ENCODE measurements at regions not wholly inside any gene's neighbourhood (a gene's known extent, or its start where the extent isn't known, plus 50 kb on each side); places are given as distances from the start of the nearest gene placed in this dataset.
"Not testable (repeated sequence)": the region's sequence is repeated elsewhere in the genome, so short reads cannot be mapped to it uniquely, and the experiment has no call there.

- no peak for DNase-seq (ENCODE audit: low read depth)
Observed at GRCh38 chr5:63894690-63895089, 67.6 kb downstream of the HTR1A start.

- DNase-seq (ENCODE audit: low read depth), result no peak
Observed at GRCh38 chr5:63878788-63879187, 83.5 kb downstream of the HTR1A start.

GRCh38 chr5:63877961-63878360 lies 84.3 kb downstream of the HTR1A start:
- DNase-seq (ENCODE audit: low read depth), result no peak

- no peak for DNase-seq (ENCODE audit: low read depth)
Observed at GRCh38 chr5:63860379-63860778, 101.9 kb downstream of the HTR1A start.

GRCh38 chr5:63854076-63854475 lies 108.2 kb downstream of the HTR1A start:
- DNase-seq (ENCODE audit: low read depth), result no peak

- no peak for DNase-seq (ENCODE audit: low read depth)
Observed at GRCh38 chr5:63843190-63843589, 119.1 kb downstream of the HTR1A start.

GRCh38 chr5:63837437-63837836 lies 124.8 kb downstream of the HTR1A start:
- no peak for DNase-seq (ENCODE audit: low read depth)

GRCh38 chr5:63831381-63831780 lies 130.9 kb downstream of the HTR1A start:
- DNase-seq (ENCODE audit: low read depth), result no peak

- no peak for DNase-seq (ENCODE audit: low read depth)
Observed at GRCh38 chr5:63825984-63826383, 136.3 kb downstream of the HTR1A start.

GRCh38 chr5:63823583-63823982 lies 138.7 kb downstream of the HTR1A start:
- DNase-seq (ENCODE audit: low read depth), result no peak

GRCh38 chr5:63822614-63823013 lies 139.6 kb downstream of the HTR1A start:
- DNase-seq (ENCODE audit: low read depth), result no peak

GRCh38 chr5:63820577-63820976 lies 141.7 kb downstream of the HTR1A start:
- DNase-seq (ENCODE audit: low read depth), result no peak

GRCh38 chr5:63812693-63813092 lies 149.6 kb downstream of the HTR1A start:
- DNase-seq (ENCODE audit: low read depth), result no peak

- no peak for DNase-seq (ENCODE audit: low read depth)
Observed at GRCh38 chr5:63811961-63812360, 150.3 kb downstream of the HTR1A start.

GRCh38 chr5:63811286-63811685 lies 151.0 kb downstream of the HTR1A start:
- DNase-seq (ENCODE audit: low read depth), result no peak

GRCh38 chr5:63805151-63805550 lies 157.1 kb downstream of the HTR1A start:
- DNase-seq (ENCODE audit: low read depth), result no peak

GRCh38 chr5:63803165-63803564 lies 159.1 kb downstream of the HTR1A start:
- no peak for DNase-seq (ENCODE audit: low read depth)

- DNase-seq (ENCODE audit: low read depth), result no peak
Observed at GRCh38 chr5:63794979-63795378, 167.3 kb downstream of the HTR1A start.

- no peak for DNase-seq (ENCODE audit: low read depth)
Observed at GRCh38 chr5:63794296-63794695, 167.9 kb downstream of the HTR1A start.

- no peak for DNase-seq (ENCODE audit: low read depth)
Observed at GRCh38 chr5:63774939-63775338, 187.3 kb downstream of the HTR1A start.

GRCh38 chr5:63768221-63768620 lies 194.0 kb downstream of the HTR1A start:
- DNase-seq (ENCODE audit: low read depth), result no peak

- no peak for DNase-seq (ENCODE audit: low read depth)
Observed at GRCh38 chr5:63760965-63761364, 201.3 kb downstream of the HTR1A start.

GRCh38 chr5:63743096-63743798 lies 219.0 kb downstream of the HTR1A start:
- no peak for DNase-seq (ENCODE audit: low read depth)

GRCh38 chr5:63732880-63733279 lies 229.4 kb downstream of the HTR1A start:
- not testable (repeated sequence) for DNase-seq (ENCODE audit: low read depth)

Data from GM04503 (cell line).